ENCODE measurements at regions not wholly inside any gene's neighbourhood (a gene's known extent, or its start where the extent isn't known, plus 50 kb on each side); places are given as distances from the start of the nearest gene placed in this dataset.

- Mint-ChIP-seq H3K36me3 (ENCODE audit: low read depth, unreplicated experiment) (no peaks in the 10 kb centered on the region), H3K27me3 (ENCODE audit: unreplicated experiment) (no peaks in the 10 kb centered on the region), H3K9me3 (ENCODE audit: unreplicated experiment) (no peaks in the 10 kb centered on the region), H3K4me1 (ENCODE audit: unreplicated experiment) (peaks cover 12% of the 10 kb centered on the region), H3K27ac (ENCODE audit: unreplicated experiment) (no peak overlapping the region), H3K4me3 (ENCODE audit: unreplicated experiment) (no peak overlapping the region)
- no peak for DNase-seq (ENCODE audit: low spot score)
- TF ChIP-seq, protein P1, sequence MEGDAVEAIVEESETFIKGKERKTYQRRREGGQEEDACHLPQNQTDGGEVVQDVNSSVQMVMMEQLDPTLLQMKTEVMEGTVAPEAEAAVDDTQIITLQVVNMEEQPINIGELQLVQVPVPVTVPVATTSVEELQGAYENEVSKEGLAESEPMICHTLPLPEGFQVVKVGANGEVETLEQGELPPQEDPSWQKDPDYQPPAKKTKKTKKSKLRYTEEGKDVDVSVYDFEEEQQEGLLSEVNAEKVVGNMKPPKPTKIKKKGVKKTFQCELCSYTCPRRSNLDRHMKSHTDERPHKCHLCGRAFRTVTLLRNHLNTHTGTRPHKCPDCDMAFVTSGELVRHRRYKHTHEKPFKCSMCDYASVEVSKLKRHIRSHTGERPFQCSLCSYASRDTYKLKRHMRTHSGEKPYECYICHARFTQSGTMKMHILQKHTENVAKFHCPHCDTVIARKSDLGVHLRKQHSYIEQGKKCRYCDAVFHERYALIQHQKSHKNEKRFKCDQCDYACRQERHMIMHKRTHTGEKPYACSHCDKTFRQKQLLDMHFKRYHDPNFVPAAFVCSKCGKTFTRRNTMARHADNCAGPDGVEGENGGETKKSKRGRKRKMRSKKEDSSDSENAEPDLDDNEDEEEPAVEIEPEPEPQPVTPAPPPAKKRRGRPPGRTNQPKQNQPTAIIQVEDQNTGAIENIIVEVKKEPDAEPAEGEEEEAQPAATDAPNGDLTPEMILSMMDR (IDR thresholded peaks at IDR 0.05; ENCODE audit: unreplicated experiment) = no peak
Observed at GRCh38 chr12:42819846-42820245, 230.3 kb upstream of the PRICKLE1 start.

- H3K4me1 Mint-ChIP-seq (ENCODE audit: unreplicated experiment) = peaks cover 6% of the 10 kb centered on the region
- no peaks in the 10 kb centered on the region for H3K36me3 Mint-ChIP-seq (ENCODE audit: low read depth, unreplicated experiment)
- H3K27ac Mint-ChIP-seq (ENCODE audit: unreplicated experiment) = no peak overlapping the region
- TF ChIP-seq, protein P1 (IDR thresholded peaks at IDR 0.05; ENCODE audit: unreplicated experiment) = no peak
- peaks cover 1% of the 10 kb centered on the region for H3K27me3 Mint-ChIP-seq (ENCODE audit: unreplicated experiment)
- no peak for DNase-seq (ENCODE audit: low spot score)
- no peak overlapping the region for H3K4me3 Mint-ChIP-seq (ENCODE audit: unreplicated experiment)
- H3K9me3 Mint-ChIP-seq (ENCODE audit: unreplicated experiment) = no peaks in the 10 kb centered on the region
Observed at GRCh38 chr12:42815068-42815467, 225.5 kb upstream of the PRICKLE1 start.

GRCh38 chr12:42812871-42813270, 223.3 kb upstream of the PRICKLE1 start:
- DNase-seq (ENCODE audit: low spot score) = no peak
- Mint-ChIP-seq H3K4me3 (ENCODE audit: unreplicated experiment) (no peak overlapping the region), H3K27me3 (ENCODE audit: unreplicated experiment) (peaks cover 1% of the 10 kb centered on the region), H3K27ac (ENCODE audit: unreplicated experiment) (no peak overlapping the region), H3K4me1 (ENCODE audit: unreplicated experiment) (peaks cover 6% of the 10 kb centered on the region), H3K9me3 (ENCODE audit: unreplicated experiment) (no peaks in the 10 kb centered on the region), H3K36me3 (ENCODE audit: low read depth, unreplicated experiment) (no peaks in the 10 kb centered on the region)
- TF ChIP-seq, protein P1 (IDR thresholded peaks at IDR 0.05; ENCODE audit: unreplicated experiment) = no peak

- TF ChIP-seq, protein P1 (IDR thresholded peaks at IDR 0.05; ENCODE audit: unreplicated experiment) = no peak
- Mint-ChIP-seq H3K27me3 (ENCODE audit: unreplicated experiment) (peaks cover 1% of the 10 kb centered on the region), H3K36me3 (ENCODE audit: low read depth, unreplicated experiment) (no peaks in the 10 kb centered on the region), H3K9me3 (ENCODE audit: unreplicated experiment) (no peaks in the 10 kb centered on the region), H3K4me1 (ENCODE audit: unreplicated experiment) (peaks cover 6% of the 10 kb centered on the region), H3K27ac (ENCODE audit: unreplicated experiment) (no peak overlapping the region), H3K4me3 (ENCODE audit: unreplicated experiment) (no peak overlapping the region)
- no peak for DNase-seq (ENCODE audit: low spot score)
Observed at GRCh38 chr12:42812086-42812485, 222.5 kb upstream of the PRICKLE1 start.

GRCh38 chr12:42810006-42810405, 220.5 kb upstream of the PRICKLE1 start:
- DNase-seq (ENCODE audit: low spot score) = no peak
- Mint-ChIP-seq H3K9me3 (ENCODE audit: unreplicated experiment) (no peaks in the 10 kb centered on the region), H3K27ac (ENCODE audit: unreplicated experiment) (no peak overlapping the region), H3K27me3 (ENCODE audit: unreplicated experiment) (peaks cover 1% of the 10 kb centered on the region), H3K36me3 (ENCODE audit: low read depth, unreplicated experiment) (no peaks in the 10 kb centered on the region), H3K4me1 (ENCODE audit: unreplicated experiment) (peaks cover 6% of the 10 kb centered on the region), H3K4me3 (ENCODE audit: unreplicated experiment) (no peak overlapping the region)
- TF ChIP-seq, protein P1 (IDR thresholded peaks at IDR 0.05; ENCODE audit: unreplicated experiment) = no peak

Data from endothelial cell (in vitro differentiated cells).